Activated naive CD8-positive, alpha-beta T cell treated with anti-CD3 and anti-CD28 coated beads for 36 hours (primary cell): ENCODE measurements at regions not wholly inside any gene's neighbourhood (a gene's known extent, or its start where the extent isn't known, plus 50 kb on each side); places are given as distances from the start of the nearest gene placed in this dataset.

Experiments
- DNase-seq: peaks from one replicate; pipeline ENCODE4 v3.0.0; 2021
- H3K27ac Mint-ChIP-seq: one replicate; pipeline ENCODE4 v1.8.0; 2022; ENCODE audit warnings: mild to moderate bottlenecking, moderate library complexity, mixed read lengths
- H3K27me3 Mint-ChIP-seq: one replicate; pipeline ENCODE4 v1.8.0; 2022; ENCODE audit warnings: mild to moderate bottlenecking, mixed read lengths
- H3K36me3 Mint-ChIP-seq: one replicate; pipeline ENCODE4 v1.8.0; 2021; ENCODE audit warnings: mild to moderate bottlenecking, mixed read lengths
- H3K4me1 Mint-ChIP-seq: one replicate; pipeline ENCODE4 v1.8.0; 2021; ENCODE audit warnings: mixed read lengths
- H3K4me3 Mint-ChIP-seq: one replicate; pipeline ENCODE4 v1.8.0; 2022; ENCODE audit warnings: mild to moderate bottlenecking, moderate library complexity, mixed read lengths
- H3K9me3 Mint-ChIP-seq: one replicate; pipeline ENCODE4 v1.8.0; 2022; ENCODE audit warnings: mixed read lengths

DNA sequence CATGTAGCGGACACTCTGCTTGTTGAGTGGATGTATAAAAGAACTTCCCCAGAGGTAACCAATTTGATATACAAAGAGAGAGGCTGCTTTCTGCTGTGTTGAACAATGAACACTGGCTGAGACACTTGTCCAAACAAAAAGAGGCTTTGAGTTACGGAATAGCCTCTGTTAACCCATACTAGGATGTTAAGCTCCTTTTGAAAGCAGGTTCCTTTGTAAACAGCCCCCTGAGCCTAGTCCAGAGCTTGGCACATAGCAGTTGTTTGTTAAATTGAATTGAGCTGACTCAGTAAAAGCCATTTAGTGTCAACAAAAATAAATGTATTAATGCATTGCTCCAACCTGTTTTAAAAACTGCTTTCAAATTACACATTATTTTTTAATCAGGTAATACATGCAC lies 200.1 kb downstream of the MZT1 start:
- H3K4me1 Mint-ChIP-seq: no peaks in the 10 kb centered on the region
- H3K27me3 Mint-ChIP-seq: peaks cover 9% of the 10 kb centered on the region

DNA sequence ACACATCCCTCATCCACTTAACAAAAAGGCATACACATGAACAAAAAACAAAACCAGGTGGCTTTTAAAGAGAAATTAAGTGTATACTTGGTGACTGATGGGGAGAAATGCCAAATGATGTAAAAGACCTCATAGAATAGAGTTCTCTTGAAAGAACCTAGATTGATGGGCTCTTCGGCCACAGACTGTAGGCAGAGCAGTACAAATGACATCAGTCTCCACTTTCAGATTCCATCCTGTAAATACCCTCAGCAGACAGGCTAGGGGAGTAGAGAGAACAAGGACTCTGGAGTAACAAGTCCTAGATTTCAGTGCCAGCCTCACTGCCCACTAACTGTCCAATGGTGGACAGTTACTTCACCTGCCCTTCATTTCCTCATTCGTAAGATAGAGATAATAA lies 203.8 kb downstream of the MZT1 start:
- H3K9me3 Mint-ChIP-seq: no peaks in the 10 kb centered on the region
- no peak for DNase-seq
- H3K4me3 Mint-ChIP-seq: no peak overlapping the region
- H3K36me3 Mint-ChIP-seq: no peaks in the 10 kb centered on the region
- no peak overlapping the region for H3K27ac Mint-ChIP-seq
- no peaks in the 10 kb centered on the region for H3K4me1 Mint-ChIP-seq
- H3K27me3 Mint-ChIP-seq: peaks cover 9% of the 10 kb centered on the region

More for the DNA sequence above, 200.1 kb downstream of the MZT1 start:
- Mint-ChIP-seq H3K27ac (no peak overlapping the region), H3K36me3 (no peaks in the 10 kb centered on the region), H3K9me3 (no peaks in the 10 kb centered on the region), H3K4me3 (no peak overlapping the region)
- no peak for DNase-seq

DNA sequence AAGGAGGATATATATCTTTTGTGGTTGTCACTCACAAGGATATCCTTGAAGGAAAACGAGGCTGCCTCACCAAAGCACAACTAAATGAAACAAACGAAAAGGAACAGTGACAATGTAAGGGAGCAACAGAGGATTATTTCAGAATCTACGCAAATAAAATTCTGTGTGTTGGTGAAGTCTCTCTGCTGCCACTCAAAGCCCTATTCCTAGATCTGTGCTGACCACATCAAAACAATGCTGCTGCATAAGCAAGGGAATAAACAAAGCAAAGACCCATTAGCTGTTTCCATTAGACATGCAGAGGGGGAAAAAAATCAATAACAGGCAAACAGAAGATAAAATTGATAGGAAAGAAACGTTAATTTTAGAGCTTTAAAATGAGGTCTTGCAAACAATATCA lies 204.4 kb downstream of the MZT1 start:
- DNase-seq: no peak
- Mint-ChIP-seq H3K36me3 (no peaks in the 10 kb centered on the region), H3K4me1 (no peaks in the 10 kb centered on the region), H3K27me3 (peaks cover 9% of the 10 kb centered on the region), H3K27ac (no peak overlapping the region), H3K9me3 (no peaks in the 10 kb centered on the region), H3K4me3 (no peak overlapping the region)

DNA sequence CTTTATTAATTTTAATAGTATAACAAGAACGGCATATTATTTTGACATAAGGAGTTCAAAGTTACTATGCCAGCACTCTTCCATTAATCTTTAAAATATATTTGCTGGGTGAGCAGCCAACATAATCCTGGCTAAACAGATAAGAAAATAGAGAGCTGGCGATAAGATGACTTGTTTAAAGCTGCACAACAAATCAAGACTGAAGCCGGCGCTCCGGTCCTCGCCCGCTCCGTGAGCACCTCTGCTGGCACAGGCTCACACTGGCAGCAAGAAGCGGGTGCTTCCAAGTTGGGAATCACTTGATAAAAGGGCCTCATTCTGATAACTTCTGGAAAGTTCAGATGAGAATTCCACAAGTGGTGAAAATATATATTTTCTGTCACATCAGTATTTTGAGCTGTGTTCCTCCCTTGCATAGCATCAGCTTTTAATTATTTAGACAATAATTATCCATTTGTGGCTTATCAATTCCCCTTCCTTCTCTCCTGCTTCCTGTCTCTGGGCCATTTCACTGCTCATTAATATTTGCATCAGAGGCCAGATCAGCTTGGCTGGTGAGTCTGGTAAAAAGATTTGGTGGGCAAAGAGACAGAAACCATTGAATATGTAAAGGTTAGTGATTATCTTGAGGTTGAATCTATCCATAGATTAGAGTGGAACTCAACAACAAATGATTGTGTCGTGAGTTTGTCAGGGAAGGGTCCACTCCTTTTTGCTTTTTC lies 205.3 kb downstream of the MZT1 start:
- Mint-ChIP-seq H3K27ac (no peak overlapping the region), H3K4me3 (no peak overlapping the region), H3K4me1 (no peaks in the 10 kb centered on the region), H3K9me3 (no peaks in the 10 kb centered on the region), H3K36me3 (no peaks in the 10 kb centered on the region), H3K27me3 (peaks cover 9% of the 10 kb centered on the region)
- no peak for DNase-seq

DNA sequence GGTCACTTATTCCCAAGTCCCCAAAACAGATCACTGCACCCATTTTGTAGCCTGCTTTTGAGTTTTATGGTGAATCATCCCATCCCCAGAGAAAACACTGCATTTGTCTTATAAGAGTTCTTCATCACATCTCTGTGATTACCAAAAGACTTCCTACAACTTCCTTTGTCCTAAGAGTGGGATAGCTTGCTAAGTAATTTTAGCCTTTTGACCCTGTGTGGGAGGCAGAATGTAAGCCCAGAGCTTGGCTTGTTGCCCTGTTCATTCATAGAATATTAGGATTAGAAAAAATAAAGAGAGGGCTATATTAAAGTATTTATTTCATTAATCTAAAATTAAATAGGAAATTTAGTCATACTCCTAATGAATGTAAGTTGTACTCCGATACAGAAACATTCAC lies 213.3 kb downstream of the MZT1 start:
- Mint-ChIP-seq H3K9me3 (no peaks in the 10 kb centered on the region), H3K27ac (no peak overlapping the region), H3K27me3 (no peaks in the 10 kb centered on the region), H3K4me1 (no peaks in the 10 kb centered on the region), H3K4me3 (no peak overlapping the region), H3K36me3 (no peaks in the 10 kb centered on the region)
- DNase-seq: no peak

DNA sequence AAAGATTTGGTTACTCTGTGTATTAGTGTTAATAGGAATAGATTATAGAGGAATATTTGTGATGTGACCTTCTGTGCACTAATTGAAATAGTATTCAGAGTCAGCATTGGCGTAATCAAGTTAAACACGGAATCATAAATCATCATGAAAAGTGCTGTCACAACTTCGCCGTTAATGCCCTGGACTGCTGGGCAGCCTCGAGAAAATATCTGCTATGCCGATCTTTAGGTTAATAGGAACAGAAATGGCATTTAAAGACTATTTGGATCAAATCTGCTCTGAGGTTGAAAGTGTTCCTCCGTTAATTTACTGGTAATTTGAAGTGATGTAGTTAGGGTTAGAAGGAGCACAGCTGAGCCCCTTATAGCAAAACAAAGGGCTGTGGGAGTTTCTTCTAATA lies 219.0 kb downstream of the MZT1 start:
- H3K9me3 Mint-ChIP-seq: no peaks in the 10 kb centered on the region
- no peak for DNase-seq
- H3K36me3 Mint-ChIP-seq: no peaks in the 10 kb centered on the region
- H3K27ac Mint-ChIP-seq: no peak overlapping the region
- no peaks in the 10 kb centered on the region for H3K27me3 Mint-ChIP-seq
- no peak overlapping the region for H3K4me3 Mint-ChIP-seq
- no peaks in the 10 kb centered on the region for H3K4me1 Mint-ChIP-seq

DNA sequence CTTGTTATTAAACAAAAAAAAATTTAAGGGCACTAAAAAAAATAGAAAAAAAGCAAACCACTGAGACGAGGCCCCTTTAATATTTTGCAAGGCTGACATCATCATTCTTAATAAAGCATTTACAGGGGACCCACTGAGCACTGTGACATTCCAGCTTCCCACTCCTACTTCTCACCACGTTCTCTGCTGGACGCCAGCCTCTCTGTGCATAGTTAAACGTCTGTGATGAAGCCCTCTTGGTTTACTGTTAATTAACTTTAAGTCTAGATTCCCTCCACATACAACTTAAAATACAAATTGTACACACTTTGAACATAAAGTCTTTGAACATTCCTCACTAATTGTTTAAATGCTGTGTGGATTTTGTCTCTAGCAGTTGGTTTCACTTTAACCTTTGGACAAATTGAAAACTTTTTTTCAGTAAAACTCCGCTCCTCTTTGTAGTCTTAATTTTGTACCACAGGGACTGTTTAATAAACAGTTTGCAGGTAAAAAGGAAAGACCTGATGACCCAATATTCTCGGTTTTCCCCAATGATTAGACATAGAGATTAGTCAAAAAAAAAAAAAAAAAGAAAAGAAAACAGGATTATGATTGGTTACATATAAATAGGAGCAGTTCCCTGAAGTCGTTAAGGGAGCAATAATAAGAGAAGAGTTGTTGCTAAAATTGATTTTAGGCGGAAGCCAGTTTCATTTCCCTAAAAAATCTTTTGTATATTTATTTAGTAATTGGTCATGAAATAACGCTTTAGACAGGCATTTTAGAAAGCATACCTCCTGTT lies 219.8 kb downstream of the MZT1 start:
- no peaks in the 10 kb centered on the region for H3K27me3 Mint-ChIP-seq
- H3K9me3 Mint-ChIP-seq: no peaks in the 10 kb centered on the region
- no peaks in the 10 kb centered on the region for H3K4me1 Mint-ChIP-seq
- H3K4me3 Mint-ChIP-seq: no peak overlapping the region
- no peaks in the 10 kb centered on the region for H3K36me3 Mint-ChIP-seq
- no peak for DNase-seq
- H3K27ac Mint-ChIP-seq: no peak overlapping the region

DNA sequence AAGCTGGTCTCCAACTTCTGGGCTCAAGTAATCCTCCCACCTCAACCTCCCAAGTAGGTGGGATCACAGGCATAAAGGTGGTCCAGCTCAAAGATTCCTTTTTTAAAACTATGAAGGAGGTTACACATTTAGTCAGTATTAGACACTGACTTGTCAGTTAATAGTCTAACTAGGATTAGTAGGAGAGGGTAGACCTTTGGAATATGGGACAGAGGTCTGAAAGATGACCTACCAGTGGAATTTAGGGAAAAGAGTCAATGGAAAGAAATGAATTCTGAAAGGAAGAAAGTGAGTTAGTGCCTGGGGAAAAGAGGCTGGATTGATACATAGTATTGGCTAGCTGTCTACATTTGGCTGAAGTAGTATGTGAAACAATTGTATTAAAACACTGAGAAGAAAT lies 220.7 kb downstream of the MZT1 start:
- Mint-ChIP-seq H3K36me3 (no peaks in the 10 kb centered on the region), H3K27ac (no peak overlapping the region), H3K9me3 (no peaks in the 10 kb centered on the region), H3K4me3 (no peak overlapping the region), H3K4me1 (no peaks in the 10 kb centered on the region), H3K27me3 (peaks cover 1% of the 10 kb centered on the region)
- DNase-seq: no peak

DNA sequence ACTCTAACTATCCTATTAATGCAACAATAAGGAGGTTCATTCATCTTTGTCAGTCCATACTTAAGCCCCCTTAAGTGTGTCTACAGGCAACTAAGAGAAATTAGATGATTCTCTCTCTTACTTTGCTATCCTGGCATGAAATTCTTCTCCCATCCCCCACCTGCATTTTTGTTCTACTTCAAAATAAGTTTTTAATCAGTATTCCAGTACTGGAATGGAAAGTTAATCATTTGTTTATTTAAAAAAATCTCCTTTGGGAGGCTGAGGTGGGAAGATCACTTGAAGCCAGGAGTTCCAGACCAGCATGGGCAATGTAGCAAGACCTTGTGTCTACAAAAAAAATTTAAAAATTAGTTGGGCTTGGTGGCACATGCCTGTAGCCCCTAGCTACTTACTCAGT lies 222.1 kb downstream of the MZT1 start:
- no peaks in the 10 kb centered on the region for H3K9me3 Mint-ChIP-seq

DNA sequence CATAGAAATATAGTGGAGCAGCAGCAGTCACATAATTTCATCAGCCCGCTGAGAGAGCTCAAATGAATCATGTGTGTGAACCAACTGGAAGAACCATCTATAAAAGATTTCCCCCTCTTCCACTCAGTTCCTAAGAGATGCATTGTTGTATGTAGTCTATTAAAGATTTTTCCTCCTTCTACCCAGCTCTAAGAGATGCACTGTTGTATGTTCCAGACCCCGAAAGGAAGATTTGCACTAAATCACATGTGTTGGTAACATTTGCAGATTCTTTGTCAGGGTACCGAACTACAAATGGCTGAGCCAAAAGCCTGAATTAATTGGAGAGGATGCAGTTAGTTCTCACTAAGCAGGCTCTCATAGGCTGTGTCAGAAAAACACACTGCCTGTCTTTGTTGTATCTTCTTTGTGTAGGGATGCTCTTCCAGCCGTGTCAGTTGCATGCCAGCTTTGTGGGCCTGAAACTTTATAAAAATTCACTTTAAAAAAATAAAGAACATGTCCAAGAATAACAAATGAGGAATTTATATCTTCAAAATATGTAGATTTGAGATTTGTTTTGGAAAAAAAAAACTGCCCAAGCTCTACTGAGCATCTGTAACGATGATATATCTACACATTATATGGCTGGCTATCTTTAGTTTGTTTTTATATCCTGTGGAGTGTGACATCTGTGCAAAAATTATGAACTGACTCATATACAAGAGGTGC lies 223.1 kb downstream of the MZT1 start:
- Mint-ChIP-seq H3K36me3 (no peaks in the 10 kb centered on the region), H3K27ac (no peak overlapping the region), H3K27me3 (peaks cover 5% of the 10 kb centered on the region), H3K9me3 (no peaks in the 10 kb centered on the region), H3K4me1 (no peaks in the 10 kb centered on the region), H3K4me3 (no peak overlapping the region)
- DNase-seq: no peak

More for the DNA sequence above, 222.1 kb downstream of the MZT1 start:
- Mint-ChIP-seq H3K27me3 (peaks cover 5% of the 10 kb centered on the region), H3K36me3 (no peaks in the 10 kb centered on the region), H3K27ac (no peak overlapping the region), H3K4me3 (no peak overlapping the region), H3K4me1 (no peaks in the 10 kb centered on the region)
- DNase-seq: no peak

DNA sequence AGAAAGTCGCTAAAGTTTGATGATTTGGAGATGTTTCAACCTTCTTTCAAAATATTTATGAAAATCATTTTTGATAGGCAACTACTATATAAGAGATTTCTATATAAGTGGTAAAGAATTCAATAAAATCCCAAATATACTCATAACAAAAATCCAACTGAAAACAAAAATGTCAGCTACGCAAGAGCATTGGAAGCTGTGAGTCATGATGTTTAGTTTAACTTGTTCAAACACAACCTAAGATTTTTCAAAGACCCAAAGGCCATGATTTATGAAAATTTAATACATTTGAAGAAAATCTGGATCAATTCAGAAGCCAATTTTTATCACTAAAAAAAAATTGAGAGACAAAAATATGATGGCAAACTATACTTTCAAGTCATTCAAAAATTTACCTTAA lies 226.6 kb downstream of the MZT1 start:
- Mint-ChIP-seq H3K4me3 (no peak overlapping the region), H3K9me3 (no peaks in the 10 kb centered on the region), H3K27ac (no peak overlapping the region), H3K36me3 (no peaks in the 10 kb centered on the region), H3K27me3 (peaks cover 5% of the 10 kb centered on the region), H3K4me1 (no peaks in the 10 kb centered on the region)
- DNase-seq: no peak

DNA sequence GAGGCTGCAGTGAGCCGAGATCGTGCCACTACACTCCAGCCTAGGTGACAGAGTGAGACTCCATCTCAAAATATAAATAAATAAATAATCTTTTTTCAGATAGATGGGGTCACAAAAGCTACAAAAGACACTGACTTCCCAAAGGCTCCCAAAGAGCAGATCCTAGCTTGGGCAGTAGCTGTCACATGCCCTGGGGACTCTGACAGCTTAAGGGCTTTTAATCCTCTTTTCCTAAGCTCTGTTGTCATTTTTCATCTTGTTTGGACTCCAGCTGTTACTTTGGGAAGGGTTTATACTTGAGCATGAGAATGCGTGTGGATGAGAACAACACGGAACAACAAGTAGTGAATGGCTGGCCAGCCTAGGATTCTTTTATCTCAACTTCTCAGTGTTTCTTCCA lies 231.7 kb downstream of the MZT1 start:
- Mint-ChIP-seq H3K9me3 (no peaks in the 10 kb centered on the region), H3K4me1 (no peaks in the 10 kb centered on the region), H3K36me3 (no peaks in the 10 kb centered on the region), H3K4me3 (no peak overlapping the region), H3K27me3 (no peaks in the 10 kb centered on the region), H3K27ac (no peak overlapping the region)
- no peak for DNase-seq

DNA sequence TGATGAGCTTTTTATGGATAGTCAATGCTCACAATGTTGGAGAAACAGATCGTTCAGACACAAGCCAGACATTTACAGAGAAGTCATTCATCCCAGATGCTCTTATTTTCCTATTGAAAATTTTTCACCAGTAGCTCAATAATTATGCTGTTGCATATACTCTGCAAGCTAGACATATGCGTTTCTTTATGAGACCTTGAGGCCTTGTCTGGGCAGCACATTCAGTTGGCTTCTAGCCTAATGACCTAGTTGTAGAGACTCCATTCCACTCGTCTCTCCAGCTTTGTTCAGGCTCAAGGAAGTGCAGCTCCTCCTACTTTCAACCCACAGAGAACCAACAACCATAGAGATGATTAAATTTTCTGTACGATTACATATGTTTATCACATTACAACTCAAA lies 237.7 kb downstream of the MZT1 start:
- no peak for DNase-seq
- no peak overlapping the region for H3K27ac Mint-ChIP-seq
- H3K9me3 Mint-ChIP-seq: no peaks in the 10 kb centered on the region
- no peaks in the 10 kb centered on the region for H3K4me1 Mint-ChIP-seq
- no peaks in the 10 kb centered on the region for H3K27me3 Mint-ChIP-seq
- H3K36me3 Mint-ChIP-seq: no peaks in the 10 kb centered on the region
- no peak overlapping the region for H3K4me3 Mint-ChIP-seq

DNA sequence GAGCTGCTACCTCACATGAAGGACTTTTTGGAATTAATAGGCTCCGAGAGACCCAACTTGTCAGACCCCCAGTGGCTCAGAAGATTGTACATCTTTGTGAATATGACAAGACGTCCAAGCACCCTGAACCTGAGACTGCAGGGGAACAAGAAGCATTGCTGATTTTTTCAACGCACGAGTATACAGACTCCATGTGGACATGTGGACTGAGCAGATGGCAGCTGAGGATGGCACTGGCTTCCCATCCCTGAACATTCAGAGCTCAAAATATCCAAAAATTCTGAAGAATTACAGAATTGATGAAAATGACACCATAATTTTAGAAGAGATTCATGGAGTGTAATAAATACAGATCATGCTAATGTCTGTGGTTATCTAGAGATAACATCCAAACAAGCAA lies 254.1 kb downstream of the MZT1 start:
- Mint-ChIP-seq H3K9me3 (no peaks in the 10 kb centered on the region), H3K27ac (no peak overlapping the region), H3K4me3 (no peak overlapping the region), H3K27me3 (no peaks in the 10 kb centered on the region), H3K4me1 (no peaks in the 10 kb centered on the region), H3K36me3 (no peaks in the 10 kb centered on the region)
- DNase-seq: no peak

DNA sequence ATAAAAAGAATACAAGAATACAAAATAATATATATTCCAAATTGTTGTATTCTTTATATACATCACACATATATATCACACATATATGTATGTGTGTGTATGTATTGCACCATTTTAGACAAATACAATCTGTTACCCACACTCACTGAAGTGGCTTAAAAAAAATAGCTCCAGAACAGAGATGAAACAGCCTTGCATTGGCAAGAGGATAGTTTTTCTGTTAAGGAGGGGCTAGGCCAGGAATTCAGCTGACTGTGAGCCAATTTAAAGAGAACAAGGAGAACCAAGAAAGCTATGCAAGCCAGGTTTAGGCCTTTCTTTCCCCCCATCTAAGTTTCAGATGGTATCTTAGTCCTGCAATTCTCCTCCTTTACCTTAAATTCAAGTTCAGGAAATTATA lies 257.5 kb downstream of the MZT1 start:
- Mint-ChIP-seq H3K36me3 (no peaks in the 10 kb centered on the region), H3K9me3 (no peaks in the 10 kb centered on the region), H3K27ac (no peak overlapping the region), H3K4me3 (no peak overlapping the region), H3K4me1 (no peaks in the 10 kb centered on the region), H3K27me3 (no peaks in the 10 kb centered on the region)
- no peak for DNase-seq
